GM21723 (cell line): ENCODE measurements at regions not wholly inside any gene's neighbourhood (a gene's known extent, or its start where the extent isn't known, plus 50 kb on each side); places are given as distances from the start of the nearest gene placed in this dataset.
"Not testable (repeated sequence)": the region's sequence is repeated elsewhere in the genome, so short reads cannot be mapped to it uniquely, and the experiment has no call there.

Source experiments
- ATAC-seq: cut with Tn5 transposase; IDR thresholded peaks from one replicate; pipeline ENCODE4 v1.9.1; 2021; ENCODE audit warnings: mild to moderate bottlenecking, moderate library complexity; ENCODE audit not compliant: unreplicated experiment

DNA sequence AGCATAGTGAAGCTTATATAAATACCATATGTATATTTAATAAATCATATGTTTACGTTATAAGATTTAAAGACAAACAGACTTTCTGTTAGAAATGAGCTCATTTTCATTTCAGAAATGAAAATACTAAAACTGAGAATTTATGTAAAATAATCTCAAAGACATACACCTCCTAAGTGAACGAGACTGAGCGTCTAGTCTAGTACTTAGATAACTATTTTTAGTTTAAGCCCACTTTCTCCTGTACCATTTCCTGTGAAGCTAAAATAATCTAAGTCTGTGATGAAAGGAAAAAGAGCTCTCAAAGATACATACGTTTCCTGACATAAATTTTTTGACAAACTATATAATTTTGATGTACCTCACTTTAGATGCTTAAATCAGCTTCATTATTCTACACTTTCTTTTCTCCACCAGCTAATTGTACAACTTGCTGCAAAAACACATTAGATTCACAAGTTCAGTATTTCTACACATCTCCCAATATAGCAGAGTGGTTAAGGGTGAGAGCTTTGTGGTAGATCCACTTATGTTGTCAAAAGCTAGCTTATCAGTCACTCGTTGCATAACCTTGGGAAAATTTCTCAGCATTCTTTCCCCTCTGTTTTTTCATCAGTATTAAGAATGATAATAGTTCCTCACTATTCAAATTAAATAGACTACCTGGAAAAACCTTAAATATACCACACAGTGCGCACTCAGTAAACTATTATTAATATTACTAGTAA is 703.0 kb downstream of the PLOD2 start:
- no peak for ATAC-seq

DNA sequence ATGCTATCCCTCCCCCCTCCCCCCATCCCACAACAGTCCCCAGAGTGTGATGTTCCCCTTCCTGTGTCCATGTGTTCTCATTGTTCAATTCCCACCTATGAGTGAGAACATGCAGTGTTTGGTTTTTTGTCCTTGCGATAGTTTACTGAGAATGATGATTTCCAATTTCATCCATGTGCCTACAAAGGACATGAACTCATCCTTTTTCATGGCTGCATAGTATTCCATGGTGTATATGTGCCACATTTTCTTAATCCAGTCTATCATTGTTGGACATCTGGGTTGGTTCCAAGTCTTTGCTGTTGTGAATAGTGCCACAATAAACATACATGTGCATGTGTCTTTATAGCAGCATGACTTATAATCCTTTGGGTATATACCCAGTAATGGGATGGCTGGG is 701.3 kb downstream of the PLOD2 start:
- ATAC-seq, result not testable (repeated sequence)

GRCh38 chr3:145471976-145472375 is 689.0 kb downstream of the PLOD2 start:
- no peak for ATAC-seq

DNA sequence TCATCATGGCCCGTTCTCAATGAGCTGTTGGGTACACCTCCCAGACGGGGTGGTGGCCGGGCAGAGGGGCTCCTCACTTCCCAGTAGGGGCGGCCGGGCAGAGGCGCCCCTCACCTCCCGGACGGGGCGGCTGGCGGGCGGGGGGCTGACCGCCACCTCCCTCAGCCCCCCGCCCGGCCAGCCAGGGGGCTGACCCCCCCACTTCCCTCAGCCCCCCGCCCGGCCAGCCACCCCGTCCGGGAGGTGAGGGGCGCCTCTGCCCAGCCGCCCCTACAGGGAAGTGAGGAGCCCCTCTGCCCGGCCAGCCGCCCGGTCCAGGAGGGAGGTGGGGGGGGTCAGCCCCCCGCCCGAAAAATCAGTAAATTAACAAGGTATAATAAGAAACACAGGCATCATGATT is 678.2 kb downstream of the PLOD2 start:
- not testable (repeated sequence) for ATAC-seq

GRCh38 chr3:145483992-145484391 is 677.0 kb downstream of the PLOD2 start:
- no peak for ATAC-seq

DNA sequence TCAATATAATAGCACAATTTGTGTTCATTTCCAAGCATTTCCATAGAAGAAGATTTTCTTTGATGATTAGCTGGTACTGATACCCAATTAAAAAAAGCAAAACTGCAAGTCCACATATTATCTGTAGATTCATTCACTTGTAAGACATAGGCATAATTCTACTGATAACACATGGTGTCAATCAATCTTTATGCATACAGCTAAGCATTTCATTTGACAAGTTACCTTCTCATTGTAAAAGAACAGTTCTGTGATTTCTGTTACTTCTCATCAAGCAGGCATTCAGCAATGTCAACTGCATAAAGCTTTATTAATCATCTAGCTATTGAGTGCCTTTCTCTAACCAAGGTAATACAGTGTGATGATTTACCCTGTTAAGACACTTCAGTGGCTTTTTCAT is 672.0 kb downstream of the PLOD2 start:
- ATAC-seq, result no peak

DNA sequence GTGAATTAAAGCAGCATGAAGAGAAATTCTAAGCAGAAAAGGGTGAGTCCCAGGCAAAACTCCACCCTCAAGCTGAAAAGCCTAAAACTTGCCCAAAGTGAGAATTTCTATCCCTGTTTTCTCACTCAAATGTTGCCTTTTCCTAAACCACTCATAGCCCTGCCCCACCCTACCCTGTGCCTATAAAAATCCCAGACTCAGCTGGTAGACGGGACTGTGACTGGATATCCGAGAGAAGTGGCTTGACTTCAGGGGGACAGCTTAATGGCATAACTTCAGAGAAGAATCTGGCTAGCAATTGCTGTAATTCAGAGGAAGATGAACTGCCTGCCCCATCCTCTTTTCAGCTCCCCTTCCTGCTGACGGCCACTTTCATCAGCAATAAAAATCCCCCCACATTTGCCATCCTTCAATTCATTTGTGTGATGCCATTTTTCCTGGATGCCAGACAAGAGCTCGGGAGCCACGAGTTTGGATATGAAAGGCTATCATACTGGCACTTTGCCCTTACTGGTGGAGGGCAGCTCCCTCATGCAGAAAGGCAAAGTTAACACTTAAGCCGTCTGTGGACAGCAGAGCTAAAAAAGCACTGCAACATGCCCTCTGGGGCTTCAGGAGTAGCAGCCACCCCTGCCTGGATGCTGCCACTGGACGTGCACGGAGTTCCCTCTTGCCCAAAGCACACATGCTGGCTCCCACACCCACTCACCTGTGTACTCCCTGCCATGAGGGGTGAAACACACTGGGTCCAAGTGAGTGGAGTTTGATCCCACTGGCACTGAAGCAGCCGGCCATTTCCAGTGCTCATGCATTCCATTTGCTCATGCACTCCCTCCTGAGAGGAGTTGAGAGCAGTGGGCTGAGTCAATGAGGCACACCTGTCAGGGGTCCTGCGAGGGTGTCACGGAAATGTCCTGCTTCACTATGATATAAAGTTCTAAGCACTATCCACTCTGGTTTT is 670.6 kb downstream of the PLOD2 start:
- no peak for ATAC-seq

- no peak for ATAC-seq
Measured at GRCh38 chr3:145492456-145492855, 668.5 kb downstream of the PLOD2 start.

DNA sequence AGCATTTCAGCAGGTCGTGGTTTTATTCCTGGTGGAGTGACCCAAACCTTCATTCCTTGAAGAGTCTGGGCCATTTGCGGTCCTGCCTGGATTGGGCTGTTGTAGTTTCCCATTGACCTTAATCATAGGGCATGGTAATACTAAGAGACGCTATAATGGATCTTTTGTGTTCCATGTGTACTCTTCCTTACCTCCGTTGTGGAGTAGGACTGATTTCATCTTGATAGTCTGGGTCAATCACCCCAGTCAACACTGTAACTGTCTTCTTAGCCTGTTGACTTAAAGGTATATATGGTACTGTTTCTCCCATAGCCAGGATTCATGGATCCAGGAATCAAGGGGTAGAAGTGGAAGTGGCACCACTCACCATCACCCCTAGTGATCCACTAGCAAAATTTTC is 643.6 kb downstream of the PLOD2 start:
- not testable (repeated sequence) for ATAC-seq

GRCh38 chr3:145518639-145519038 is 642.3 kb downstream of the PLOD2 start:
- ATAC-seq, result no peak

GRCh38 chr3:145519398-145520047 is 641.5 kb downstream of the PLOD2 start:
- ATAC-seq, result no peak

DNA sequence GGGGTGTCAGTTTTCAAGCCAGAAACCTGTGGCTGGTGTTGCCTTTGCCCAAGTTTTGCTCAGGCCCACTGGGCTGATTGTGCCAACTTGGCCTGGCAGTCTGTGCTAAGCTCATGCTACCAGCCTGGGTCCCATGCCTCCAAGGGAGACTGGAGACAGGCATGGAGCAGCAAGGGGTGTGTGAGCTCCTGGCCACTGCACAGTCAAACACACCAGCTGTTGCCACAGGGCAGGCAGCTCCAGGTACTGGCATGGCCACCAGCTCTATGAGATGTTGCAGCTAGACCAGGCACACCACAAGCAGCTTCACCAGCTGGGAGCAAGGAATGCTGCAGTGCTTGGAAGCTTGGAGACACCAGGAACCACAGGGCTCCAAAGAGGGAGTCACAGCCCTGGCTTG is 638.8 kb downstream of the PLOD2 start:
- ATAC-seq, result no peak

- ATAC-seq, result no peak
Measured at GRCh38 chr3:145522893-145523651, 637.9 kb downstream of the PLOD2 start.

GRCh38 chr3:145531548-145531947 is 629.4 kb downstream of the PLOD2 start:
- ATAC-seq, result no peak

DNA sequence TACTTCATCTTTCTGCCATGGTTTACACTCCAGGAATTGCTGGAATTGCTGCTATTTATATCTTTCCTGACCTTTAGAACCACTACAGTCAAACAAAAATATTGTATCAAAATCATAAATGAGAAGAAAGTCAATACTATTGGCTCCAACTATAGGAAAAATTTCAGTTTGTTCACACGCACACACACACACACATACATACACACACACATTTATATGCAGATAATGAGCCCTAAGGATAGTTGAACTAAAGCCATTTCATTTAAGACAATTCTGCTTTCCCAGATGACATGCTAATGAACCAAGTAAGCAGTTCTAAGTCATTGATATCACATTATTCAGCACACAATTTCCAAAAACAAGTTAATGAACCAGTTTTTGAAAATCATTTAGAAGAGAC is 627.3 kb downstream of the PLOD2 start:
- no peak for ATAC-seq

- ATAC-seq, result no peak
Measured at GRCh38 chr3:145536461-145536860, 624.5 kb downstream of the PLOD2 start.

DNA sequence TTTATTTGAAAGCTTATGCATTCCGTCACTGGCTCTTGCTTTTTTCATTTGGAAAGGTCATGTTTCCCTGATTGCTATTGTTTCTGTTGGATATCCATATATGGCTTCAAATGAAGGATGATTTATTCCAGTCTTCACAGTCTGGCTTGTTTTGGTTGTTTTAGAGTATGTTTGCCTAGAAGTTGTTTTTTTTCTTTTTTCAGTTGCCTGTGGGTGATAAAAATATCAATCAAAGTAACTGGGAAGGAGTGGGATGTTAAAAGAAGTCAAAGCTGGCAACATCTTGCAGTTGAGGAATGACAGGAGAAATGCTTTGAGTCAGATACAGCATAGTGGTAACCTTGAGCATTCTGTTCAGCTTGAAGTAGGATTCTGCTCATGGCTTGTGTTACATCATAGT is 610.5 kb downstream of the PLOD2 start:
- no peak for ATAC-seq

DNA sequence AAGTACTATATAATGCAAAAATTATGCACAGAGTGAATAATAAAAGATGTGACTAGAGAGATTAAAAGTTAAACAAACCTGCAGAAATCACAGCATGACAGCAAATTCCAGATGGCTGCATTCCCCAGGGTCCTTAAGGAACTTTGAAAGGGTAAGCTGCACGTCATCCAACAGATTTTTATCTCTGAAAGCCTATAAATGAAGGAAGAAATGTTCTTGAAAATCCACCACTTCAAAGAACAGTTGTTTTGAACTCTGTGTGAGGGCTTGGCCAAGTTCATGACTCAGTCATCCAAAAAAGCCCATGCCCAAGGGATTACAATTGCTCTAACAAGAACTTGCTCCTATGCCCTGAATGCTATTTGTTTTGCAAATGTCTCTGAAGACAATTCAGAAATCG is 603.6 kb downstream of the PLOD2 start:
- no peak for ATAC-seq

- no peak for ATAC-seq
Measured at GRCh38 chr3:145578471-145578870, 582.5 kb downstream of the PLOD2 start.

DNA sequence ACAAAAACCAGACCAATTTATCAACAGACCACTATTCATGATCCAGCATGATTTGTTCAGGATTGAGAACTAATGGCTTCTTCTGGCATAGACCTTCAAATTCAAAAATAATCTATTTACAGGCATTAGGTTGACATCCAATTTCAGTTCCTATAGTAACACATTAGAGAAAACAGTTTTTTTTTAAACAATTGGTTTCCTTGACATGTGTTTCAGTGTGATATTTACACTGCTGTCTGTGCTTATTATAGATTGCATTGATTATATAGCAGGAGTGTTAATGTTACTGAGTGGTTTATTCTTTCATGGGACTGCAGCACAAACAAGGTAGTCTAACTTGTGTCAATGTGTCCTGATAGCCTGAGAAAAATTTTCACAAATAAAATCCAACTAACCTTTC is 579.3 kb downstream of the PLOD2 start:
- no peak for ATAC-seq

DNA sequence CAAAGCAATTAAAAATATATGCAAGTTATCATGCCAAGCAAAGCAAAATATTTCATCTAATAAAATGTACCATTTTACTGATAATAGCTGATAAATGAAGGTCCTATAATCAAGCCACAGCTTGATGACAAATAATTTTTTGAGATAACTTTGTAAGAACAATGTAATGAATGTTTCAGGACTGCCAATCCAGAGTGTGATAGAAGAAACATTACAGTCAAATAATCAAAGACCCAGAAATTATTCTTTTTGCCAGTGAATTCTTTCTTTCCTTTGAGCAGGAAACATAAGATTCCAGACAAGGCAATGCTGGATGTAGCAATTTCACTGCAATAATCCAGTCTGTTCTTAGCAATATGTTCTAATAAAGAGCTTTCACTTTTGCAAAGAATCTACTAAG is 556.1 kb downstream of the PLOD2 start:
- ATAC-seq, result no peak
